ENCODE measurements at regions not wholly inside any gene's neighbourhood (a gene's known extent, or its start where the extent isn't known, plus 50 kb on each side); places are given as distances from the start of the nearest gene placed in this dataset.

- Histone ChIP-seq H4K8ac (ENCODE audit: low read depth, low read length) (no peak overlapping the region), H3K4me3 (ENCODE audit: low read depth, low read length) (no peak overlapping the region), H3K4me2 (ENCODE audit: low read length) (no peak overlapping the region), H3K23ac (ENCODE audit: low read length) (no peak overlapping the region), H3K18ac (ENCODE audit: low read length) (no peak overlapping the region), H3K4ac (ENCODE audit: low read depth, low read length) (no peak overlapping the region), H3K36me3 (ENCODE audit: control insufficient read depth in 1 of 2, insufficient read depth in 2 of 2, low read length in 2 of 2) (no peaks in the 10 kb centered on the region), H2AK5ac (ENCODE audit: low read length) (no peak overlapping the region), H4K91ac (ENCODE audit: low read depth, low read length) (no peak overlapping the region), H3K4me1 (ENCODE audit: control insufficient read depth in 1 of 2, insufficient read depth in 2 of 2, low read length in 2 of 2) (no peaks in the 10 kb centered on the region), H3K27ac (ENCODE audit: low read depth, low read length) (no peak overlapping the region), H4K12ac (ENCODE audit: low read depth, low read length) (no peak overlapping the region), H3K14ac (ENCODE audit: low read length) (no peak overlapping the region), H3K79me2 (ENCODE audit: control insufficient read depth, insufficient read depth, low read length, poor library complexity) (no peaks in the 10 kb centered on the region), H3K9ac (ENCODE audit: low read length) (no peak overlapping the region), H3K79me1 (ENCODE audit: low read length) (no peaks in the 10 kb centered on the region), H2AFZ (ENCODE audit: insufficient read depth, low read length, poor library complexity) (no peak overlapping the region), H2BK120ac (ENCODE audit: insufficient read depth, low read length, poor library complexity) (no peak overlapping the region), H3K9me3 (ENCODE audit: insufficient read depth, low read depth, low read length) (no peaks in the 10 kb centered on the region), H3K27me3 (ENCODE audit: insufficient read depth, low read length) (no peaks in the 10 kb centered on the region), H2BK5ac (ENCODE audit: low read depth, low read length, poor library complexity) (no peak overlapping the region), H2BK12ac (ENCODE audit: low read length) (no peak overlapping the region)
- no CpG with 5 or more reads among the region's 6 CpGs for WGBS (ENCODE audit: extremely low coverage, insufficient coverage, insufficient read length)
- no peak for DNase-seq
These were observed 90.6 kb upstream of the ST6GAL2 start for GRCh38 chr2:106976548-106976947.

GRCh38 chr2:106977717-106978116, 91.8 kb upstream of the ST6GAL2 start:
- H3K23ac ChIP-seq (ENCODE audit: low read length), result no peak overlapping the region
- H3K9ac ChIP-seq (ENCODE audit: low read length), result no peak overlapping the region
- H3K4ac ChIP-seq (ENCODE audit: low read depth, low read length), result no peak overlapping the region
- H4K91ac ChIP-seq (ENCODE audit: low read depth, low read length), result no peak overlapping the region
- DNase-seq, result no peak
- no peak overlapping the region for H3K14ac ChIP-seq (ENCODE audit: low read length)
- no peak overlapping the region for H3K27ac ChIP-seq (ENCODE audit: low read depth, low read length)
- H4K12ac ChIP-seq (ENCODE audit: low read depth, low read length), result no peak overlapping the region
- no CpG with 5 or more reads among the region's 3 CpGs for WGBS (ENCODE audit: extremely low coverage, insufficient coverage, insufficient read length)
- no peak overlapping the region for H2BK12ac ChIP-seq (ENCODE audit: low read length)
- H2BK5ac ChIP-seq (ENCODE audit: low read depth, low read length, poor library complexity), result no peak overlapping the region
- H3K4me2 ChIP-seq (ENCODE audit: low read length), result no peak overlapping the region
- H2AFZ ChIP-seq (ENCODE audit: insufficient read depth, low read length, poor library complexity), result no peak overlapping the region
- H2AK5ac ChIP-seq (ENCODE audit: low read length), result no peak overlapping the region
- no peak overlapping the region for H3K4me3 ChIP-seq (ENCODE audit: low read depth, low read length)
- H3K9me3 ChIP-seq (ENCODE audit: insufficient read depth, low read depth, low read length), result no peaks in the 10 kb centered on the region
- H3K79me2 ChIP-seq (ENCODE audit: control insufficient read depth, insufficient read depth, low read length, poor library complexity), result no peaks in the 10 kb centered on the region
- no peak overlapping the region for H2BK120ac ChIP-seq (ENCODE audit: insufficient read depth, low read length, poor library complexity)
- H3K27me3 ChIP-seq (ENCODE audit: insufficient read depth, low read length), result no peaks in the 10 kb centered on the region
- no peaks in the 10 kb centered on the region for H3K36me3 ChIP-seq (ENCODE audit: control insufficient read depth in 1 of 2, insufficient read depth in 2 of 2, low read length in 2 of 2)
- H4K8ac ChIP-seq (ENCODE audit: low read depth, low read length), result no peak overlapping the region
- no peaks in the 10 kb centered on the region for H3K4me1 ChIP-seq (ENCODE audit: control insufficient read depth in 1 of 2, insufficient read depth in 2 of 2, low read length in 2 of 2)
- H3K79me1 ChIP-seq (ENCODE audit: low read length), result no peaks in the 10 kb centered on the region
- H3K18ac ChIP-seq (ENCODE audit: low read length), result no peak overlapping the region

GRCh38 chr2:106978647-106979046, 92.7 kb upstream of the ST6GAL2 start:
- Histone ChIP-seq H3K27me3 (ENCODE audit: insufficient read depth, low read length) (no peaks in the 10 kb centered on the region), H3K4ac (ENCODE audit: low read depth, low read length) (no peak overlapping the region), H2BK12ac (ENCODE audit: low read length) (no peak overlapping the region), H3K9me3 (ENCODE audit: insufficient read depth, low read depth, low read length) (no peaks in the 10 kb centered on the region), H3K14ac (ENCODE audit: low read length) (no peak overlapping the region), H2AK5ac (ENCODE audit: low read length) (no peak overlapping the region), H3K23ac (ENCODE audit: low read length) (no peak overlapping the region), H3K18ac (ENCODE audit: low read length) (no peak overlapping the region), H2BK120ac (ENCODE audit: insufficient read depth, low read length, poor library complexity) (no peak overlapping the region), H3K27ac (ENCODE audit: low read depth, low read length) (no peak overlapping the region), H3K9ac (ENCODE audit: low read length) (no peak overlapping the region), H3K36me3 (ENCODE audit: control insufficient read depth in 1 of 2, insufficient read depth in 2 of 2, low read length in 2 of 2) (no peaks in the 10 kb centered on the region), H4K12ac (ENCODE audit: low read depth, low read length) (no peak overlapping the region), H3K79me1 (ENCODE audit: low read length) (no peaks in the 10 kb centered on the region), H3K4me2 (ENCODE audit: low read length) (no peak overlapping the region), H4K91ac (ENCODE audit: low read depth, low read length) (no peak overlapping the region), H3K4me1 (ENCODE audit: control insufficient read depth in 1 of 2, insufficient read depth in 2 of 2, low read length in 2 of 2) (no peaks in the 10 kb centered on the region), H3K4me3 (ENCODE audit: low read depth, low read length) (no peak overlapping the region), H3K79me2 (ENCODE audit: control insufficient read depth, insufficient read depth, low read length, poor library complexity) (no peaks in the 10 kb centered on the region), H4K8ac (ENCODE audit: low read depth, low read length) (no peak overlapping the region), H2BK5ac (ENCODE audit: low read depth, low read length, poor library complexity) (no peak overlapping the region), H2AFZ (ENCODE audit: insufficient read depth, low read length, poor library complexity) (no peak overlapping the region)
- no peak for DNase-seq
- no CpG with 5 or more reads among the region's 13 CpGs for WGBS (ENCODE audit: extremely low coverage, insufficient coverage, insufficient read length)

GRCh38 chr2:106981491-106981890, 95.5 kb upstream of the ST6GAL2 start:
- Histone ChIP-seq H2AK5ac (ENCODE audit: low read length) (no peak overlapping the region), H3K4me3 (ENCODE audit: low read depth, low read length) (no peak overlapping the region), H4K12ac (ENCODE audit: low read depth, low read length) (no peak overlapping the region), H4K91ac (ENCODE audit: low read depth, low read length) (no peak overlapping the region), H4K8ac (ENCODE audit: low read depth, low read length) (no peak overlapping the region), H2BK5ac (ENCODE audit: low read depth, low read length, poor library complexity) (no peak overlapping the region), H2BK120ac (ENCODE audit: insufficient read depth, low read length, poor library complexity) (no peak overlapping the region), H3K27ac (ENCODE audit: low read depth, low read length) (no peak overlapping the region), H3K9me3 (ENCODE audit: insufficient read depth, low read depth, low read length) (no peaks in the 10 kb centered on the region), H3K27me3 (ENCODE audit: insufficient read depth, low read length) (no peaks in the 10 kb centered on the region), H3K4ac (ENCODE audit: low read depth, low read length) (no peak overlapping the region), H3K23ac (ENCODE audit: low read length) (no peak overlapping the region), H3K79me1 (ENCODE audit: low read length) (no peaks in the 10 kb centered on the region), H2AFZ (ENCODE audit: insufficient read depth, low read length, poor library complexity) (no peak overlapping the region), H2BK12ac (ENCODE audit: low read length) (no peak overlapping the region), H3K4me1 (ENCODE audit: control insufficient read depth in 1 of 2, insufficient read depth in 2 of 2, low read length in 2 of 2) (no peaks in the 10 kb centered on the region), H3K4me2 (ENCODE audit: low read length) (no peak overlapping the region), H3K18ac (ENCODE audit: low read length) (no peak overlapping the region), H3K79me2 (ENCODE audit: control insufficient read depth, insufficient read depth, low read length, poor library complexity) (no peaks in the 10 kb centered on the region), H3K14ac (ENCODE audit: low read length) (no peak overlapping the region), H3K36me3 (ENCODE audit: control insufficient read depth in 1 of 2, insufficient read depth in 2 of 2, low read length in 2 of 2) (no peaks in the 10 kb centered on the region), H3K9ac (ENCODE audit: low read length) (no peak overlapping the region)
- no peak for DNase-seq
- WGBS (ENCODE audit: extremely low coverage, insufficient coverage, insufficient read length), result no CpG with 5 or more reads among the region's 1 CpG

All from trophoblast cell (in vitro differentiated cells and primary cell).